ENCODE measurements at regions not wholly inside any gene's neighbourhood (a gene's known extent, or its start where the extent isn't known, plus 50 kb on each side); places are given as distances from the start of the nearest gene placed in this dataset.

DNA sequence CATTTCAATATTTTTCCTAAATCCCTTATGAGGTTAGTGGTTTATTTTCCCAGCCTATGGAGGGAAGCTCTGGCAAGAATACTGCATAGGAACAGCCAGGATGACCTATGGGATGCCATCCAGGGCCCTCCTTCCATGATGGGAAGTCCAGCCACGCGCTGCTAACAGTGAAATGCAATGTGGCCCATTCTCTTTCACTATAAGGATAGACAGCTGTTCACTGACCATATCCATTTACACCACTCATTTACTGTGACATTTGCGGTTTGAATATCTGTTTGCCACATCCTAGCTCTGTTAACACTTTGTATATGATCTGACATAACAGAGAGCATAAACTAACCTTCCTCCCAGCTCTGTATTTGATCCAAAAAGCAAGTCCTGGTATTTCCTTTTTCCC lies 471.7 kb downstream of the CBLN4 start:
- TF ChIP-seq, protein P1, sequence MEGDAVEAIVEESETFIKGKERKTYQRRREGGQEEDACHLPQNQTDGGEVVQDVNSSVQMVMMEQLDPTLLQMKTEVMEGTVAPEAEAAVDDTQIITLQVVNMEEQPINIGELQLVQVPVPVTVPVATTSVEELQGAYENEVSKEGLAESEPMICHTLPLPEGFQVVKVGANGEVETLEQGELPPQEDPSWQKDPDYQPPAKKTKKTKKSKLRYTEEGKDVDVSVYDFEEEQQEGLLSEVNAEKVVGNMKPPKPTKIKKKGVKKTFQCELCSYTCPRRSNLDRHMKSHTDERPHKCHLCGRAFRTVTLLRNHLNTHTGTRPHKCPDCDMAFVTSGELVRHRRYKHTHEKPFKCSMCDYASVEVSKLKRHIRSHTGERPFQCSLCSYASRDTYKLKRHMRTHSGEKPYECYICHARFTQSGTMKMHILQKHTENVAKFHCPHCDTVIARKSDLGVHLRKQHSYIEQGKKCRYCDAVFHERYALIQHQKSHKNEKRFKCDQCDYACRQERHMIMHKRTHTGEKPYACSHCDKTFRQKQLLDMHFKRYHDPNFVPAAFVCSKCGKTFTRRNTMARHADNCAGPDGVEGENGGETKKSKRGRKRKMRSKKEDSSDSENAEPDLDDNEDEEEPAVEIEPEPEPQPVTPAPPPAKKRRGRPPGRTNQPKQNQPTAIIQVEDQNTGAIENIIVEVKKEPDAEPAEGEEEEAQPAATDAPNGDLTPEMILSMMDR (conservative IDR thresholded peaks at IDR 0.05 in 1 of 2, IDR thresholded peaks at IDR 0.05 in 1 of 2; ENCODE audit: low read depth in 1 of 2, low read length in 2 of 2): no peak
- no peak for TF ChIP-seq EZH2 (IDR thresholded peaks at IDR 0.05; ENCODE audit: low read length, missing control alignments)

Data from fibroblast of lung (primary cell).